GM12892 (cell line): ENCODE measurements at regions not wholly inside any gene's neighbourhood (a gene's known extent, or its start where the extent isn't known, plus 50 kb on each side); places are given as distances from the start of the nearest gene placed in this dataset.

Experiments used
- POLR2A ChIP-seq: IDR thresholded peaks from 2 replicates; pipeline ENCODE4 v1.6.1; 2011; ENCODE audit warnings: low read depth, low read length, control low read depth
- POLR2AphosphoS5 ChIP-seq: IDR thresholded peaks from 2 replicates; pipeline ENCODE4 v1.6.1; 2011; ENCODE audit warnings: low read depth, low read length, control low read depth

DNA sequence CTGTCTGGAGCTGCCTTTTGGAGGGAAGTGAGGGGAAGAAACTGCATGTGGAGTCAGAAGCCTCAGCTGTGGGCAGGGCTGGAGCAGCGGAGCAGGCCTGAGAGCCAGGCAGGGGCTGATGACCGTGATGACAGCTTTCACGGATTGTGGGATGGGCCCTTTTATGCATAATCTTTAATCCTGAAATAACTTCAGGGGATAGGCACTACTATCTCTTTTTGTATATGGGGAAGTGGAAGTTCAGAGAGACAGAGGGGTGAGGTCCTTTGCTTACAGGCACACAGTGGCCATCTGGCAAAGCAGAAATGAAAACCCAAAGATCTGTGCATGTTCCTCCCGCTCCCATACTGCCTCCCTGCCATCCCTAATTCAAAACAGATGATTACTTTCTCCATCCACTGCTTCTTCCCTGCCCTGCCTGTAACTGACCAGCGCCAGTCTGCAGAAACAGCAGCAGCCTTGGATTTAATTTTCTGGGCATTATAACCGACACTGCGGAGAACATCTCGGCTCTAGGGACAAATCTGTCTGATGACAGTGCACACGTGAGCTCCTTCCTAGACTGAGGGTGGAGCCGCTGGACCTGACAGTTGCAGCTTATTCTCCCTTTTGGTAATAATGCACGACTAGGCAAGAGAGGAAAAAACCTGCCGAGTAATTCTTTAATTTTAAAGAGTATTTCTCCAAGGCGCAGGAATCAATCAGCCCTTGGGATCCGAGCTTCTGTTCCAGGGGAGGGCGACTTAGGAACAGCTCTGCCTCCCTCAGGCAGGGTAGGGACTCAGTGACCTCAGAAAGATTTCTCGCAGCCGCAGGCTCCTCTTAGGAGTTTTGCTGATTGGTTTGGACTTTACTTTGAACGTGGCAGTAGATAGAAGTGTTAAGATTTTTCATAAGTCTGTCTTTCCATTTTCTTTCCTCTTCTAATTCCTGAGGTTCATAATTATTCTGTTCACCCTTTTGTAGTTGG is 95.4 kb downstream of the UTP18 start:
- no peak for TF ChIP-seq POLR2A
- TF ChIP-seq POLR2AphosphoS5 = no peak
